NCI-H146 treated with DMSO at 0.1 percent for 48 hours (cell line): ENCODE measurements at regions not wholly inside any gene's neighbourhood (a gene's known extent, or its start where the extent isn't known, plus 50 kb on each side); places are given as distances from the start of the nearest gene placed in this dataset.
"Not testable (repeated sequence)": the region's sequence is repeated elsewhere in the genome, so short reads cannot be mapped to it uniquely, and the experiment has no call there.

Experiments
- DNase-seq: peaks from one replicate; lab custom pipeline; 2025; ENCODE audit not compliant: unreplicated experiment; lab: John Stamatoyannopoulos, UW

GRCh38 chr5:103774721-103775120 lies 212.1 kb upstream of the NUDT12 start:
- no peak for DNase-seq

- no peak for DNase-seq
These were observed 209.7 kb upstream of the NUDT12 start for GRCh38 chr5:103772248-103772647.

- no peak for DNase-seq
These were observed 201.8 kb upstream of the NUDT12 start for GRCh38 chr5:103764403-103764802.

GRCh38 chr5:103758996-103759395 lies 196.4 kb upstream of the NUDT12 start:
- DNase-seq = no peak

- no peak for DNase-seq
These were observed 193.4 kb upstream of the NUDT12 start for GRCh38 chr5:103755974-103756373.

GRCh38 chr5:103745353-103746065 lies 182.9 kb upstream of the NUDT12 start:
- no peak for DNase-seq

GRCh38 chr5:103744159-103744558 lies 181.6 kb upstream of the NUDT12 start:
- no peak for DNase-seq

GRCh38 chr5:103743421-103743820 lies 180.8 kb upstream of the NUDT12 start:
- DNase-seq = no peak

- DNase-seq = no peak
These were observed 179.4 kb upstream of the NUDT12 start for GRCh38 chr5:103741984-103742383.

- not testable (repeated sequence) for DNase-seq
These were observed 173.8 kb upstream of the NUDT12 start for GRCh38 chr5:103736343-103736742.

- DNase-seq = no peak
These were observed 161.7 kb upstream of the NUDT12 start for GRCh38 chr5:103724271-103724670.

- DNase-seq = no peak
These were observed 158.6 kb upstream of the NUDT12 start for GRCh38 chr5:103721183-103721582.

- DNase-seq = no peak
These were observed 155.5 kb upstream of the NUDT12 start for GRCh38 chr5:103718108-103718507.

- DNase-seq = no peak
These were observed 146.0 kb upstream of the NUDT12 start for GRCh38 chr5:103708601-103709000.

GRCh38 chr5:103706939-103707682 lies 144.5 kb upstream of the NUDT12 start:
- peak; percentile 41 for DNase-seq

- DNase-seq = no peak
These were observed 141.0 kb upstream of the NUDT12 start for GRCh38 chr5:103703617-103704016.

- no peak for DNase-seq
These were observed 130.9 kb upstream of the NUDT12 start for GRCh38 chr5:103693517-103693916.

GRCh38 chr5:103690676-103691075 lies 128.1 kb upstream of the NUDT12 start:
- peak; percentile 34 for DNase-seq

- no peak for DNase-seq
These were observed 117.3 kb upstream of the NUDT12 start for GRCh38 chr5:103679873-103680272.

- not testable (repeated sequence) for DNase-seq
These were observed 113.6 kb upstream of the NUDT12 start for GRCh38 chr5:103676198-103676597.

- no peak for DNase-seq
These were observed 112.2 kb upstream of the NUDT12 start for GRCh38 chr5:103674739-103675138.

- no peak for DNase-seq
These were observed 111.7 kb upstream of the NUDT12 start for GRCh38 chr5:103674251-103674650.
